Stimulated activated CD4-positive, alpha-beta T cell treated with anti-CD3 and anti-CD28 coated beads, Interleukin-15, amount 100 ng/mL, for 24 hours (primary cell): ENCODE measurements at regions not wholly inside any gene's neighbourhood (a gene's known extent, or its start where the extent isn't known, plus 50 kb on each side); places are given as distances from the start of the nearest gene placed in this dataset.

ENCODE experiments used
- DNase-seq: peaks from one replicate; pipeline ENCODE4 v3.0.0-alpha.2; 2020

DNA sequence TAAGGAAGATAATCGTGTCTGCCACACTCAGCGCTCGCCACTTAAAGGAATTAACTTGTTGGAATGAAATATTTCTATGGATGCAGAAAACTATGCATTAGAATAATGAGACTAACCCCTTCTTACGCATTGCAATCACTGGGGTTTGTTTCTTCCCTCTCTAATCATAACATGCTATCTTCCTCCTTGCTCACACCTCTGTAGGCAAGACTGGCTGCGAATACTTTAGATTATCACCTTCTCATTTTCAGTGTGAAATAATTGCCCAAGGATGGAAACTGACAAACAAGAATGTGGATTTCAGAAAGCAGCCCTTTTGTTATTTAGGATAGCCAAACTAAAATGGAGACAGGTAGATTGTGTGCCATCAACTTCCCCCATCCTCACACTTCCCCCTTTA, 349.4 kb downstream of the MID1IP1 start:
- no peak for DNase-seq

DNA sequence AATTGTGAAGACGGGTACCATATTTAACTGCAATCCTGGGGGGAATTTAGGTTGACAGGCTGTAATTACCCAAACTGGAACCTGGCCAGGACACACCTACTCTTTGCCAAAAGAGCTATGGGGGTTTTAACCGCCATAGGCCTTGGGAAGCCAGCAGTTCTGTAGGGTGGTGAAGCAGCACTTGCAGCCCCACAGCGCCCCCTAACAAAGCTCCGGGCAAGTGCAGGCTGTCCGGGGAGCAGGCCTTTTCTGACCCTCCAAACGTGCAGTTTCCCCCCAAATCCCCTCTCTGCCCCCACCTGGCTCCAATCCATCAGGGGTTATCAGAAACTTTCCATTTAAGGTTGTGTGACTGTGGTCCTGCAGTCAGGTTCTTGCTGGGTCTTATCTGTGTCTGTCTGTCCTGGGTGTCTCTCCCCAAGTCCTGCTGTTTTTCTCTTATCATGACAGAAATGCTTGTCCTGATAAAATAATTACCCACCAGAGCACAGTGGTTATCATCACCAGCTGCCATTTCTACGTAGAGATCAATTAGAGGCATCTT, 350.9 kb downstream of the MID1IP1 start:
- peak; percentile 50 for DNase-seq

DNA sequence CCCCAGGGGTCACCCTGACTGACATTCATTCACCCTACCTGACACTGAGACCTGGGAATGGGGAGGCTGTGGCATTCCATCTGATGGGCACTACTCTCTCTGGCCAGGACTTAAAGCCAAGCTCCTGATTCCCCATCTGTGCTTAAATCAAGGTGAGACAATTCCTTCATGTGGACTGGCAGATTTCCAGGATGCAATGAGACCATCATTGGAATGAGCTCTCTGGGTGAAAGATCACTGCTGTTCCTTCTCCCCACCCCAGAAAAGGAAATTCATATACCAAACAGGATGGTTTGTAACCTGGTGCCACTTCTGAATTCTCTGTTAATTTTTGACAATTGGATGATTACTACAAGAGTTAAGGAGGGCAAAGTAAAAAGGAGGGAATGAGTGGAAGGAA, 354.8 kb downstream of the MID1IP1 start:
- DNase-seq: no peak

DNA sequence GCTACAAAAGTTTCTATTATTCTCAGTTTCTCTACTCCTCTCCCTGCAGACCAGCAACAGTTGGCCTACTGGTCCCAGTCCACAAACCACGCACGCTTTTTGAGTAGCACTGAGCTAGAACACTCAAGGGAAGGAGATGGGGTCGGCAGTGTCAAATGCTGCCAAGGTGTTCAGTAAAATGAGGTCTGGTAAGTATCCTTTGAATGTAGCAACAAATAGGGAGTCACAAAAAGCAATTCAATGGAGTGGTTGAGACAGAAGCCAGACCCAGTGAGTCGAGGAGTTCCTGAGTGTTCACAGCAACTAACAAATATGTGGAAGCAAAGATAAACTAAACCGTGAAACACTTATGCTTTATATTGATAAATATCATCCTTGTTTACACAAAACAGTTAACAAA, 355.7 kb downstream of the MID1IP1 start:
- no peak for DNase-seq

DNA sequence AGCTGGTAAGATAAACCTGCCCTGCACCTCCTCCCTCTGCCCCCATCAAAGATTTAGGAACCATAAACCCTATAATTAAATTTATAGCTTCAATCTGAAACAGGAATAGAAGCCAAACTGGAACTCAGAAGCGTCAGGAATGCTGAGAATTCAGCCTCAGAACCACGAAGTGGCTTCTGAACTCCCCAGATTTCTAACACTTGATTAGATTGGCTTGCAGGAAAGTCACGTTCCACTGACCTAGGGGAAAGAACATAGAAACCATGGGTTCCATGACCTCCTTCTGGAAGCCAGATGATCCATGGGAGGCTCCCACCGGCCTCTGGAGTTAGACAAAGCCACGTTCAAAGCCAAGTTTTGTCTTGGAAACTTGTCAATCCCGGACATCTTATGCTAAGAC, 356.5 kb downstream of the MID1IP1 start:
- no peak for DNase-seq

DNA sequence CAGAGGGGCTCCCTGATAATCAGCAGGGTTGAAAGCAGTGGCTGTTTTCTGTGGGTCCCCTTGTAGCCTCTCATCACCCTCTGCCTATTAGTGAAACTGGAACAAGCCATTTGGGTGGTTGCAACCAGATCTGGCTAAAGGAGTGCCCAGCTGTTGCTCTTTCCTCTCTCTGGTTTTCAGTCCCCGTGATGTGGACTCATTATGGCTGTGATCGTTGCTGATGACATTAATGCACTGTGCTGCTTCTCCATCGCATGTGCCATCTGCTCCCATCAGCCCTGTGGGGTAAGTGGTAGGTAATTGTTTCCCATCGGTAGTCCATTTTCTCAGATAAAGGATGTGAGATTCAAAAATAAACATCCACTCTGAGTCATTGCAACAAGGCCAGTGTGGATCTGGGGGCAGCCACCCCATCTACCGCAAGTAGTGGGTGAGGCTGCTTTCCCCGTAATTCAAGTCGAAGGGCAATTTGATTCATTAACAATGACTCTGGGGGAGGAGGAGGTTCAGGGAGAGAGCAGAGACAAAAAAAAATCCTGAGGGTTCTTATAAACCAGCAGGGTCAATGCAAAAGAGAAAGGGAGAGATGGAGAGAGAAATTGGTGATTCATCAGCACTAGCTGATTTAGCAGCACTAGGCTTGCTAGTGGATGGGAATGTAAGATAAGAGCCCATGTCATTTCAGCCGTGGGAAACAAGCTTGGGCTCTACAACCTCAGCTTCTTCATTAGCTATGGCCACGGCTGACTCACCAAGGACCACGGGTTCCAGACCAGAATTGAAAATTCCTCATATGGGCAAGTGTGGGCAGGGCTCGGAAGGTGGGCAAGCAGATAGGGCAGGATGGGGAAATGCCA, 357.8 kb downstream of the MID1IP1 start:
- no peak for DNase-seq

DNA sequence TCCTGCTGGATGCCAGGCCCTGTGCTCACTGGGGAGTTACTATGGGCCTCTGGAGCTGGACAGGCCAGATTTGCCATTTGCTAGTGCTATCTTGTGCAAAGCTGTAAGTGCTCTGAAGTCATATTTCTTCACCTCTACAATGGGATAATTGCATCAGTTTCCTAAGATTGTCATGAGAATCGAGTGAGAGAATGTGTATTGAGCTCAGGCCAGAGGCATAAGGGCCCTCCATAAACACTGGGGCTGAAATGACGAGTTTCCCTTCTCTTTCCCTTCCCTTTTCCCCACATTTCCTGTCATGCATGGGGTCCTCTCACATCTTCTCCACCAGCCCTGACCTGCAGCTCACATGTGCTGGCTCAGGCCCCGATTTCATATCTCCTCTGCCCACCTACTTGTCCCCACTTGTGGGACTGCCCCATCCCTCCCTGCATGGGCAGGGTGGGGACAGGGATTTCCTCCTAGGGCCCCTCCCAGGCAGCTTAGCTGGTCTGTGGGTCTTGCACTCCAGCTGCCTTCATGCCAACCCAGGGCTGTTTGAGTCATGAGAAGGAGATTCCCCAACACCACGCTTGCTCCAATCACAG, 358.8 kb downstream of the MID1IP1 start:
- DNase-seq: no peak

DNA sequence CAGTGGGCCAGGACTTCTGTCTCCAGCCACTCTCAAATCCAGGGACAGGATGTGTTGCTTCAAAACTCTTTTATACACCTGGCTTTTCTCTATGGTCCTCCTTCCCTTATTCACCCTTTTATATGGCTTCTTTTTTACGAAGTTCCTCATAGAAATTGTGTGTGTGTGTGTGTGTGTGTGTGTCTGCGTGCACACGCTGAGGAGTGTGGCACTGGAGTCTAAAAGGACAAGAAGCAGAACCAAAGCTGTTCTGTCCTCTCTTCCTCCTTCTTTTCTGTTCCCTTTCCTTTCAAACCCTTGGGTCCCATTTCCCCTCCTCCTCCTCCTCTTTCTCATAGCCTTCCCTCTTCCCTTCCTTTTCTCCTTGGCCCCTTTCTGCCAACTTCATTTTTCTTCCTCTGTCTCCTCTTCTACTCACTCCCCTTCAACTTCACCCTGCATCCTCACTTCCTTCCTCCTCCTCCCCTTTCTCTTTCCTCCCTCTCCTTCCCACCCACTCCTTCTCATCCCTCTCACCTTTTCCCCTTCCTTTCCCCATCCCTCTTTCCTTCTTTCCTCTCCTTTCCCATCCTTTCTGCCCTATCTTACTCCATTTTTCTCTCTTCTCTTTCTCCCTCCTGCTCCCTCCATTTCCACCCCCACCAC, 360.5 kb downstream of the MID1IP1 start:
- DNase-seq: no peak

DNA sequence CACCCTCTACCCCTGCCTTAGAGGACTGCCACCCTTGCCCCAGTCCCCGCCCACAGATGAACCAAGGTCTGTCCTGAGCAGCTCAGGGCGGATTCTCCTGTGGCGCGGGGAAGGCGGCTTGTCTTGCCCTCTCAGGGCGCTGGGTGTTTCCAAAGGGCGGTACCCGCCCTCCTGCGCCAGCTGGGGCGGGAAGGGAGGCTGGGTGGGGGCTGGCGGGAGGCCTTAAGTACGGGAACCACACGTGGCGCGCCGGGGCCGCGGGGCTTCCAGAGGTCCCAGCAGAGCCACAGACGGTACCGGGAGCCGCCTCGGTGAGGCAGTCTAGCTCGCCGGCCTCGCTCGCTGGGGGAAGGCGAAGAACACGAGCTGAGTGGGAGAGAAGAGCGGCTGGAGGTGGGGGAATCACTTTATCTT, 361.1 kb downstream of the MID1IP1 start:
- peak; percentile 68 for DNase-seq

DNA sequence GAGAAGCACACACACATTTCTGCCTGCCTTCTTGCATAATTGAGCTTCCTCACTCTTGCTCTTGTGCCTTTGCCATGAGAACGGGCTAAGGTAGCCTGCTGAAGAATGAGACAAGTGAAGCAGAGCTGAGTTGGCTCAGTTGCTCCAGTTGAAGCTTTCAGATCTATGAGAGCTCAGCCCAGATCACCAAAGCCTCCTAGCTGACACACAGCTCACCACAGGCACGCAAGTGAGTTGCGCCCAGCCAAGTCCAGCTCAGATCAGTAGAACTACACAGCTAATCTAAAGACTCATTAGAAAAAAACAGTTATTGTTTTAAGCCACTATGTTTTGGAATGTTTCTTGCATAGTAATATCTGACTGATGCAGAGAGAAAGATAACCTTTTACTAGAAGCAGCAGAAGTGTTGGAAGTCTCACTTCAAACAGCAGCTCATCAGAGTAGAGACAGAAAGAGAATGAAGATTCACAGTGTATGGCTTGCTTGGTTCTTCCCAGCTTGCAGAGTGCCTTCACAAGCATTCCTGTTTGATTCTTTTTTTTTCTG, 362.4 kb downstream of the MID1IP1 start:
- peak; percentile 56 for DNase-seq

DNA sequence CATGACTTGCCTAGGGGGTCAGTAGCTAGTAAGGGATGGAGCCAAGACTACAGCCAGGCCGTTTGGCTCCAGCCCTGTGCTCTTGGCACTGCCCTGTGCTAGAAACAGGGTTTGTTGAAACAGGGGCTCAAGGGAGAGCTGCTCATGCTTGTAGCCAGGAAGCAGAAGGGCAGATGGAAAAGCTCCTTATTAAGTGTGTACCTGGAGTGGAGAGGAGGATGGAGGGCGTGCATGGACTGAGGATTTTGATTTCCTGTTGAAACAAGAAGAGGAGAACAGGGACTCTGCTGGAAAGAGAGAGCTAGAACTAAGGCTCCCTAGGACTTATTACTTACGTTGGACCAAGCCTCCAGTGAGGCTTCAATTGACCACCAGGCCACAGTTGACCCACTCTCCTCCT, 363.0 kb downstream of the MID1IP1 start:
- no peak for DNase-seq

DNA sequence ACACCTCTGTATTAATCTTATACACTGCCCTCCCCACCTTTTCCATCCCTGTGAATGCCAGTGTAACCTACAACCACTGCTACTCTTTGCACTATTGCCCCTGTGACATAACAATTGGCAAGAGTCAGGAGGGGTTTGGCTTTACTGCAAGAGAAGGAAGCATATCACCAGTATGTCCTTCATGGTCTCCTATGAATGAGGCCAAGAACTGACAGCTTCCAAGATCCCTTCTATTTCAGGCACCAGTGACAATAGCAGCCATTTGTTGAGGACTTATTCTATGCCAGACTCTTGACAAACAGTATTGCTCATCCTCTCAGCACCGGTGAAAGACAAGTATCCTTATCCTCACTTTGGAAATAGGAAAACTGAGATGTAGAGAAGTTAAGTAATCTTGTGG, 363.9 kb downstream of the MID1IP1 start:
- DNase-seq: no peak

DNA sequence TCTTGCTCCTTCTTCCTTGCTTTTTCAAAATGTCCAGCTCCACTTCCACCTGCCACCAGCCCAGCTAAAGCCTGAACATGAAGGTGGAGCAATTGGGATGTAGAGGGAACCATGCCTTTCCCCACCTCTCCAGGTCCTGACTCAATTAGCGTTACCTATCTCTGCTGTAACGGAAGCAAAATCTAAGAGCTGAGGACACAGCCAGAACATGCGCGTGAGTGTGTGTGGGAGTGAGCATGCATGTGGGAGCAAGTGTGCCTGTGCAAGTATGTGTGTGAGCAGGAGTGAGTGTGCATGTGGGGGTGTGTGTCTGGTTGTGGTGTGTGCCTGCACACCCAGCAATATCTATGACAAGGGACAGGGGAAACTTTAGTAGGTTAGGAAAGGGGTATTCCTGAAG, 364.5 kb downstream of the MID1IP1 start:
- no peak for DNase-seq

DNA sequence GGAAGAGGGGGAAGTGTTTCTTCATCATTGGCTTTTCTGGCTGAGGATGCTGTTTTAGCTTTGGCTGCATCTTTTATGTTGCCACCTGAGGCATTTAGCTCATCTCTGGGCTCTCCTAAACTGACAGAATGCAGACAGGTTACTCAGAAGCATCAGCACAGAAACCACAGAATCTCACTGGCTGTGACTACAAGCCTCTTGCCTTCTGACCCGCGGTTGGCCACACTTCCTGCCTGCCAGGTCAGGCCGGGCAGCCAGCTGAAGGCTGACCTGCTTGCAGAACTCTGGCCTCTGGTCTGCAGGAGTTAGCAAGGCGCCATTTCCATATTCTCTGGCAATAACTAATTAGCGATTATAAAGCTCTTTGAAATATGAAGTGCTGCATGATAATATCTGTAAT, 366.5 kb downstream of the MID1IP1 start:
- DNase-seq: peak; percentile 10

DNA sequence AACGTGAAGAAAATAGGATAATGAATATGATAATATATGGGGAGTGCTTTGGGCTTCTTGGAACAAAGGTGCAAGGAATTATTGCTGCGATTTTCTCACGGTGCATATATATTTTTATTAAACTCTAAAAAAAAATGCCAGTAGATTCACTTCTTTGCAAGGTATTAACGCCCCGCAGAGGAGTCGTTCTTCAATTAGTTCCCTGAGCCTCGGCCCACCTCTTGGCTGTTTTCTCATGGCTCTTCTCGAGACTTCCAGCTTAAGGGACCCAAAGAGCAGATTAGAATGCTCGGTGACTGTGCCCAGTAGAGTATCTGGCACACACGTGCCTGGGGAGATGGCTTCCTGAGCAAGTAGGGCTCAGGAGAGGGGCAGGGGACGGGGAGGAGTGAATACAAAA, 367.4 kb downstream of the MID1IP1 start:
- DNase-seq: no peak

DNA sequence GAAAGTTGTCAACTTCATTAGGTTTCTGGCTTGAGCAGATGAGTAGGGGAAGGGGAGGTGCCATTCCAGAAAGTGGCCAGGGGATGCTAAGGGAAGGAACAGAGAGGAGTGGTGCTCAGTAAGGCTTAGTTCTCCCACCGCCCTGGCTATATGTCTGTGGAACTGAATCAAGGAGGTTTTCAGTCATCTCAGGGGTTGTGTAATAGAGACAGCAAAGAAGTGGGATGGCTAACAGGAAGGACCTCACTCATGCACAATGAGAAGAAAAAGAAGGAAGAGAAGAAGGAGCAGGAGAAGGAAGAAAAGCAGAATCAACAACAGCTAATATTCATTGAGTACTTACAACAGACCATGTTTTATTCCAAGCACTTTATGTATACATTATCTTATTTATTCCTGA, 368.7 kb downstream of the MID1IP1 start:
- DNase-seq: no peak

DNA sequence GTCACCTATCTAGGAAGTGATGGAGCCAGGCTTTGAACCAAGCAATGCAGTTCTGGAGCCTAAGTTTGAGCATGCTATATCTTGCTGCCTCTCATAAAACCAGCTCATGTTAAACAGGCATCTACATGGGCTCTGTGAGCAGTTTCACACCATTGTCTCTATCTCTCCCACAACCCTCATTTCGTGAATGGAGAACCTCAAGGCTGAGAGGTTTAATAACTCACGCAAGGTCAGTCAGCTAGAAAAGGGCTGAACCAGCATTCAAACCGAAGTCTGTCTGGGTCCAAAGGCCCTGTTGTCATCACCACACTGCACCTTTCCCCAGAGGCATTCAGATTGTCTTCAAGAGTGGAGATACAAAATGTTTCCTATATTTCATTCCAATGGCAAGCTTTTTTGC, 369.2 kb downstream of the MID1IP1 start:
- no peak for DNase-seq

DNA sequence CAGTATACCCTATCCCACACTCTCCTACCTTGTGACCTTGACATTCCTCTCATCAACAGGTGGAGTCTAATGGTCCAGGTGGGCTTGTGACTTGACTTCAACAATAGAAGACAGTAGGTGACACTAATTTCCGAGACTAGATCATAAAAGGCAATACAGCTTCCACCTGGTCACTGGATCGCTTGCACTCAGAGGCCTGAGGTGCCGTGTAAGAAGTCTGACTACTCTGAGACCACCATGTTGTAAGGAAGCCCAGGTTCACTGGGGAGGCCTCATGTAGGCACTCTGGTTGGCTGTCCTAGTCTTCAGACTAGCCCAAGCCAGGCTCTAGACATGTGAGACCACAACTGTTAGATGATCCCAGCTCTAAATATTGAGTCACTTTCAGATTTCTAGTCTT, 370.4 kb downstream of the MID1IP1 start:
- DNase-seq: no peak

DNA sequence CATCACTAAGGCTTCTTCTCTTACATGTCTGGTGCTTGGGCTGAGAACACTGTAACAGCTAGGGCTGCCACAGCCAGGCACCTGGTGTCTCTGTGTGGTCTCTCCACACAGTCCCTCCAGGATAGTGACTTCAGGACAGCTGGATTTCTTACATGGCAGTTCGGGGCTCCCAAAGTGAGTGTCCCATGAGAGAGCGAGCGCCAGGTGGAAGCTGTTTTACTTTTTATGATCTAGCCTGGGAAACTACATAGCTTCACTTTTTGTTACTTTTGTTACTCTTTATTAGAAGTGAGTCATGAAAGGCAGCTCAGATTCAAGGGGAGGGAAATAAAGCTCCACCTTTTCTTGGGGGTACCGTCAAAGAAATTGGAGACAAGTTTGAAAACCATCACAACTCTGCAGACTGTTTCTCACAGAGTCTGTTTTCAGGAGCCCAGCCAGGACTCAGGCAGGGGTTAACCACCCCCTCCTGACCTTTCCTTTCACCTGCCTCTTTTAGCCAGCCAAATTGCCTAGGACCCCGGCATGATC, 373.0 kb downstream of the MID1IP1 start:
- DNase-seq: no peak

DNA sequence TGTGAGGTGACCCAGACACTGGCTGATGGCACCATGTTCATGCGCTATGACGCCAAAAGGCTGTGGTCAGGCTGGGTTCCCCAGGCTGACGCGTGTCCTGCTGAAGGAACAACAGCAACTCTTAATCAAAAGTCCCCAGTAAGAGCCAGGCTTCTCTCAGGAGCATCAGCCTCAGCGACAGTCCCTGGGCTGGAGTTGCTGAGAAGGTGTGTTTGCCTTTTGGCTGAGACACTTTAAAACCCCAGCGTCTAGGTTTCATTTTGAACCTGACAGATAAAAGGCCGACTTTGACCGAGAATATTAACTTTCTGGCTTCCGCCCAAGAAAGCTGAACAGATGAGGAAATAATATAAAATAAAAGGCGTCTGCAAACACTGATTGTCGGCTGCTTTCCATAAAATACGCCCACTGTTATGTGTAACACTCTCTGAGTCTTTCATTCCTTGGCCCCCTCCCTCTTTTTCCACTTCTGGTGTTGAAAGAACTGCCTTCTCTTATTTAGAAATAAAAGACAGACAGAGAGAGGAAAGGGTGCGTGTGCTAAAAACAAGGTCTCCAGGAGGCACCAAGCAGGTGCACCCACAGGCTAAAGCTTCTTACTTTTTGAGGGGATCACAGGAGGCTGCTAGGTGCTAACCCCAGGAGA, 373.6 kb downstream of the MID1IP1 start:
- DNase-seq: peak; percentile 56

DNA sequence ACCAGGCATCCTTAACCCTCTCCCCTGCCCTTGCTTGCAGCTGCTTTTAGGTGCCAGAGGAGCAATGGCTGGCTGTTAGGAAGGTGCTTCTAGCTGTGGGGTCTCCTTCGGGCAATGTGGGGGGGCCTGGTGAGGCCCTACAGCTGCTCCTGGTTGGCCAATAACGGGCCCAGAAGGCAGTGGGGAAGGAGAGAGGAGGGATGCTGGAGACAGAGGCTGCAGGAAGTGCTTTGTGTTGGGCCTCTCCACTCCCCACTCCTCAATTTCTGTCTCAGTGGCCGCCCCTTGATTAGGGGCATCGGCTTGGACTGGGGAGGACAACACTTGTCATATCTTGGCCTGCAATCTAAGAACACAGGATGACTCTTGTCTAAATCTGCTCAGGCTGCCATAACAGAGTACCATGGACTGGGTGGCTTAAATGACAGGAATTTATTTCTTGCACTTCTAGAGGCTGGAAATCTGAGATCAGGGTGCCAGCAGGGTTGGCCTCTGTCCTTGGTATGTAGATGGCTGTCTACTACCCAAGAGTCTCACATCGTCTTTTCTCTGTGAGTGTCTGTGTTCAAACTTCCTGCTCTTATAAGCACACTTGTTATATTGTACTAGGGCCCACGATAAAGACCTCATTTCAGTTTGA, 374.3 kb downstream of the MID1IP1 start:
- DNase-seq: no peak

DNA sequence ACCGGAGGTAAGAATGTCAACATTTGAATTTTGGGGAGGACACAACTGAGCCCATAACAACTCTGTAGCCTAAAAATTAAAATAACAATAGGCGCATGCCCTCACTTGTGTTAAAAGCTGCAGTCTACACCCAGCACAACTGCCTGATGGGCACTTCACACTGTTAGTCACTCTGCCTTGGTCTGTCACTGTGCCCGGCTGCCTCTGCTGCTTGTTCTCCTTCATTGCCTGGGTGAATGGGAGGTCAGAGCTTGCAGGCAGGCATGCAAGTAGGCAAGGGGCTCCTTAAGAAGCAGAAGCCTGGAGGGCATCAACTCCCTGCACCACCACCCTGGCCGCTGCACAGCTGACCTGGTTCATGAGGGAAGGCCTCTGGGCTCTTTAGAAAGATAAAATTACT, 374.8 kb downstream of the MID1IP1 start:
- no peak for DNase-seq
